CD8-positive, alpha-beta memory T cell (primary cell): ENCODE measurements at regions not wholly inside any gene's neighbourhood (a gene's known extent, or its start where the extent isn't known, plus 50 kb on each side); places are given as distances from the start of the nearest gene placed in this dataset.

Experiments used
- CTCF ChIA-PET: fragments of 350-600 bp; sonication (Branson Sonifier 250); formaldehyde crosslinking; loops from one replicate; lab custom pipeline; 2021; ENCODE audit warnings: antibody characterized with exemption; lab: Charles Lee
- POLR2A ChIA-PET: fragments of 350-600 bp; sonication (Branson Sonifier 250); formaldehyde crosslinking; loops from one replicate; lab custom pipeline; 2021; ENCODE audit warnings: antibody characterized with exemption; lab: Charles Lee
- DNase-seq, 5 donors: peaks; one replicate each; pipeline versions ENCODE4 v3.0.0 to v3.0.0-alpha.2; 2020 to 2022; ENCODE audit warnings: mixed read lengths in 1 of 5
- H3K27ac ChIP-seq: one replicate; pipeline ENCODE4 v1.7.0; 2013; ENCODE audit warnings: low read depth, mild to moderate bottlenecking, low read length, moderate library complexity
- H3K27me3 ChIP-seq: 2 replicates; pipeline ENCODE4 v1.7.0; 2013; ENCODE audit warnings: low read length, mild to moderate bottlenecking; ENCODE audit not compliant: insufficient read depth, poor library complexity, severe bottlenecking
- H3K36me3 ChIP-seq: 2 replicates; pipeline ENCODE4 v1.7.0; 2013; ENCODE audit warnings: mild to moderate bottlenecking, low read length, moderate library complexity; ENCODE audit not compliant: insufficient read depth
- H3K4me1 ChIP-seq: 2 replicates; pipeline ENCODE4 v1.7.0; 2013; ENCODE audit warnings: mild to moderate bottlenecking, low read length, moderate library complexity; ENCODE audit not compliant: insufficient read depth
- H3K4me3 ChIP-seq: 2 replicates; pipeline ENCODE4 v1.7.0; 2013; ENCODE audit warnings: mild to moderate bottlenecking, low read length
- H3K9me3 ChIP-seq: 2 replicates; pipeline ENCODE4 v1.7.0; 2013; ENCODE audit warnings: mild to moderate bottlenecking, low read length
- H3K27ac Mint-ChIP-seq, 8 donors: one replicate each; pipeline ENCODE4 v1.8.0; 2020 to 2021; ENCODE audit warnings: mixed read lengths in 8 of 8, mild to moderate bottlenecking in 6 of 8, inconsistent platforms in 3 of 8, moderate library complexity in 3 of 8
- H3K27me3 Mint-ChIP-seq, 2 donors: one replicate each; pipeline ENCODE4 v1.8.0; 2020 to 2021; ENCODE audit warnings: mixed read lengths in 2 of 2, mild to moderate bottlenecking in 1 of 2, moderate library complexity in 1 of 2
- H3K36me3 Mint-ChIP-seq, 3 donors: one replicate each; pipeline ENCODE4 v1.8.0; 2020 to 2021; ENCODE audit warnings: mixed read lengths in 3 of 3, inconsistent platforms in 1 of 3, mild to moderate bottlenecking in 1 of 3
- H3K4me1 Mint-ChIP-seq, 3 donors: one replicate each; pipeline ENCODE4 v1.8.0; 2020 to 2021; ENCODE audit warnings: mixed read lengths in 3 of 3, inconsistent platforms in 1 of 3, mild to moderate bottlenecking in 1 of 3
- H3K4me3 Mint-ChIP-seq, 7 donors: one replicate each; pipeline ENCODE4 v1.8.0; 2020 to 2021; ENCODE audit warnings: mixed read lengths in 7 of 7, mild to moderate bottlenecking in 6 of 7, moderate library complexity in 4 of 7, inconsistent platforms in 2 of 7
- H3K9me3 Mint-ChIP-seq, 5 donors: one replicate each; pipeline ENCODE4 v1.8.0; 2020 to 2022; ENCODE audit warnings: mixed read lengths in 5 of 5, mild to moderate bottlenecking in 3 of 5, moderate library complexity in 2 of 5, inconsistent platforms in 1 of 5

DNA sequence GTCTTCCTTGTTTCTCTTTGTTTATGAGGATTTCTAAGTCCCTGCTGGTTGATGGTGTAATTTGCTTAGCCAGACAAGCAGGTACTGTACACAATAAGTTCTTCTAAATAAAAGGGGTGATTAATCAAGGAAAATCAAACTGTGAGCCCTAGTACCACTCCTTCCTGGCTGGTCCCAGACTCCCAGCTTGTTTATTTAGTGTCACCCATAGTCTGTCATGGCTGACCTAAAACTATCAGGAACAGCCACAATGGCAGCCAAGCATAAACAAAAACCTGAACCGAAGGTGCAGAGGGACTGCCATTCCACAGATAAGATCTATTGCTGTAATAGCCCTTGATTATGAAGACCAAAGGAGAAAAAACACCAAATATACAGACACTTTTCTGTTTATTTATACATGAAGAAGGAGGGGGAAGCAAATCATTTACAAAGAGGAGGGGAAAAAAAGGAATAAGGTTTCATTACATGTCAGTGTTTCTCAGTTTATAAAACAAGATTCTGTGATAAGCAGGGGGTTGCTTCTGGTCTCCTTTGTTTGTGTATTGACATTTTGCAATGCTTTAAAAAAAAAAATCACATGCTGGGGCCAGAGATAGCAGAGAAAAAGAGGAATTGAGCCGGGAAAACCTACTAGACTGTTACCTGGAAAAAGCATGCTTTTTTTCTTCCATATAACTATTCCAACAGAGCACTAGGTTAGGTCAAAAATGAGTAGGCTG lies 182.4 kb upstream of the DPH6 start:
- no peak overlapping the region for H3K27ac Mint-ChIP-seq
- no peak for DNase-seq
- H3K4me3 Mint-ChIP-seq, result no peak overlapping the region
- POLR2A ChIA-PET, result no interaction called here
- no peaks in the 10 kb centered on the region for H3K4me1 ChIP-seq
- CTCF ChIA-PET, result no interaction called here
- no peaks in the 10 kb centered on the region for H3K36me3 Mint-ChIP-seq
- H3K4me3 ChIP-seq, result no peak overlapping the region
- no peaks in the 10 kb centered on the region for H3K36me3 ChIP-seq
- H3K27me3 ChIP-seq, result no peaks in the 10 kb centered on the region
- H3K9me3 Mint-ChIP-seq, result peaks cover 0 to 6% (median 0%) of the 10 kb centered on the region in 5 donors
- H3K4me1 Mint-ChIP-seq, result no peaks in the 10 kb centered on the region
- H3K27me3 Mint-ChIP-seq, result peaks cover 1 to 5% of the 10 kb centered on the region in 2 donors
- no peak overlapping the region for H3K27ac ChIP-seq
- H3K9me3 ChIP-seq, result no peaks in the 10 kb centered on the region

DNA sequence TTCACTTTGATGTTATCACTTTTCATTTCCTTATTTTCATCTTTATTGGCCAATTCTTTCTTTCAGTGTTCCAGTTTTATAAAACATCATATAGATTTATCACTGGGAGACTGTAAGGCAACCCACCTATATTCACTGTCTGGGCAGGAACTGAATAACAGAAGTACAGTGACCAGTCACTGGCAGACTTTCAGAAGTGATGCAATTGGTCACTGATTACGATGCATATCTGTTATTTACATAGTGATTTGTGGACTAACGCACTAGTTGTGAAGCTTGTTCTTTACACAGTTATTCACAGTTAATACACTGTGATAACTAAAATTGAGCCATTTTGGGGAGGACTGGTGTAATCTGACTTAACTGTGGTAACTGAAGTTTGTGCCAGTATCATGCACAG lies 190.2 kb upstream of the DPH6 start:
- Mint-ChIP-seq H3K4me3 (no peak overlapping the region), H3K4me1 (no peaks in the 10 kb centered on the region), H3K27me3 (no peaks in the 10 kb centered on the region), H3K9me3 (peaks cover 0 to 7% (median 0%) of the 10 kb centered on the region in 5 donors), H3K27ac (no peak overlapping the region), H3K36me3 (no peaks in the 10 kb centered on the region)
- DNase-seq, result no peak
- H3K9me3 ChIP-seq, result no peaks in the 10 kb centered on the region
- H3K4me3 ChIP-seq, result no peak overlapping the region
- no peak overlapping the region for H3K27ac ChIP-seq
- CTCF ChIA-PET, result no interaction called here
- H3K4me1 ChIP-seq, result no peaks in the 10 kb centered on the region
- no peaks in the 10 kb centered on the region for H3K36me3 ChIP-seq
- no peaks in the 10 kb centered on the region for H3K27me3 ChIP-seq
- POLR2A ChIA-PET, result no interaction called here

DNA sequence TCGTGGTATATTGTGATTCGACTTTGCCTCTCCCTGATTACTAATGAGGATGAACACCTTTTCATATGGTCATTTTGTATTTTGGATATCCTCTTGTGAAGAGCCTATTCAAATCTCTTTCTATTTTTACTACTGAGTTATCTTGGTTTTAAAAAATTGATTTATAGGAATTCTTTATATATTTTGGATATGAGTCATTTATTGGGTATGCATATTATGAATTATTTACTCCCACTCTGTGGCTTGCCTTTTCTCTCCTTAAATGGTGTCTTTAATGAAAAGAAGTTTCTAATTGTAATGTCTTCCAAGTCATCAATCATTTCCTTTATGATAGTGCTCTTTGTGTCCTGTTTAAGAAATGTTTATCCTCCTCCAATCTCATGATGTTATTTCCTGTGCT lies 191.5 kb upstream of the DPH6 start:
- CTCF ChIA-PET, result no interaction called here
- no peak overlapping the region for H3K4me3 Mint-ChIP-seq
- peaks cover 0 to 7% (median 0%) of the 10 kb centered on the region in 5 donors for H3K9me3 Mint-ChIP-seq
- no peak for DNase-seq
- H3K27ac Mint-ChIP-seq, result no peak overlapping the region
- H3K4me1 Mint-ChIP-seq, result no peaks in the 10 kb centered on the region
- Histone ChIP-seq H3K36me3 (no peaks in the 10 kb centered on the region), H3K27ac (no peak overlapping the region), H3K4me3 (no peak overlapping the region), H3K27me3 (no peaks in the 10 kb centered on the region), H3K4me1 (no peaks in the 10 kb centered on the region), H3K9me3 (no peaks in the 10 kb centered on the region)
- no peaks in the 10 kb centered on the region for H3K36me3 Mint-ChIP-seq
- H3K27me3 Mint-ChIP-seq, result peaks cover 0 to under 1% of the 10 kb centered on the region in 2 donors
- POLR2A ChIA-PET, result no interaction called here

DNA sequence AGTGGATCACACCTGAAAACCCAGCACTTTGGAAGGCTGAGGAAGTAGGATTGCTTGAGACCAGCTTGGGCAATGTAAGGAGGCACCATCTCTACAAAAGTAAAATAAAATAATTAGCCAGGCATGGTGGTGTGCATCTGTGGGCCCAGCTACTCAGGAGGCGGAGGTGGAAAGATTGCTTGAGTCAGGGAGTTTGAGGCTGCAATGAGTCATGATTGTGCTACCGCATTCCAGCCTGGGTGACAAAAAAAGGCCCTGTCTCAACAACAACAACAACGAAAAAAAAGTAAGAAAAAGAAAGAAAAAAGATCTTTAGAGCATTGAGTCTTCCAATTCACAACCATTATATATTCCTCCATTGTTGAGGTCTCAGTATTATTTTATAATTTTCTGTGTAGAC lies 192.4 kb upstream of the DPH6 start:
- CTCF ChIA-PET, result no interaction called here
- Mint-ChIP-seq H3K4me1 (no peaks in the 10 kb centered on the region), H3K27ac (no peak overlapping the region), H3K36me3 (no peaks in the 10 kb centered on the region), H3K4me3 (no peak overlapping the region), H3K27me3 (peaks cover 0 to 2% of the 10 kb centered on the region in 2 donors), H3K9me3 (peaks cover 0 to 7% (median 0%) of the 10 kb centered on the region in 5 donors)
- no peaks in the 10 kb centered on the region for H3K9me3 ChIP-seq
- H3K36me3 ChIP-seq, result no peaks in the 10 kb centered on the region
- H3K27me3 ChIP-seq, result no peaks in the 10 kb centered on the region
- no peaks in the 10 kb centered on the region for H3K4me1 ChIP-seq
- H3K4me3 ChIP-seq, result no peak overlapping the region
- POLR2A ChIA-PET, result no interaction called here
- H3K27ac ChIP-seq, result no peak overlapping the region
- DNase-seq, result no peak

DNA sequence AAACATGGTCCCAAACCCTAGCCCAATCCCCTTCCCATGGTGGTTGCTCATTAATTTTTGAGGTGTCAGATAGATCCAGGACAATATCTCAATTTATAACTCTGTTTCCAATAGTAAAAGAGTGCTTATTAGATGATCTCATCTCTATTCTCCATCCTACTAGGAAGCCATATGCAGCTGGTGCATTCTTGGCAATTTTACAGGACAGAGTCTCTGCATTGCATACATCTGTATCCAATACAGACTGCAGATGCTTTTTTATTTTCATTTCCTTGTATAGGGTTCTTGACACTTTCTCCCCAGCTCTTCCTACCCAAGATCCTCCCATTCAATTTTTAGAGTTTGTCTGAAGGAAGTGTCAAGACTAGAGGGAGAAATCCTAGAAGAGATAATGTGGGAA lies 194.8 kb upstream of the DPH6 start:
- H3K9me3 ChIP-seq, result no peaks in the 10 kb centered on the region
- Mint-ChIP-seq H3K36me3 (no peaks in the 10 kb centered on the region), H3K4me3 (no peak overlapping the region), H3K27ac (no peak overlapping the region), H3K9me3 (peaks cover 0 to 7% (median 0%) of the 10 kb centered on the region in 5 donors), H3K4me1 (no peaks in the 10 kb centered on the region), H3K27me3 (peaks cover 2 to 5% of the 10 kb centered on the region in 2 donors)
- no peak overlapping the region for H3K4me3 ChIP-seq
- no peak for DNase-seq
- no peaks in the 10 kb centered on the region for H3K27me3 ChIP-seq
- H3K27ac ChIP-seq, result no peak overlapping the region
- POLR2A ChIA-PET, result no interaction called here
- CTCF ChIA-PET, result interaction anchor here (1.4 kb wide), 1 partner anchor 11 kb away, joined by 3 read pairs; no protein-coding TSS in a partner anchor
- H3K4me1 ChIP-seq, result no peaks in the 10 kb centered on the region
- no peaks in the 10 kb centered on the region for H3K36me3 ChIP-seq

DNA sequence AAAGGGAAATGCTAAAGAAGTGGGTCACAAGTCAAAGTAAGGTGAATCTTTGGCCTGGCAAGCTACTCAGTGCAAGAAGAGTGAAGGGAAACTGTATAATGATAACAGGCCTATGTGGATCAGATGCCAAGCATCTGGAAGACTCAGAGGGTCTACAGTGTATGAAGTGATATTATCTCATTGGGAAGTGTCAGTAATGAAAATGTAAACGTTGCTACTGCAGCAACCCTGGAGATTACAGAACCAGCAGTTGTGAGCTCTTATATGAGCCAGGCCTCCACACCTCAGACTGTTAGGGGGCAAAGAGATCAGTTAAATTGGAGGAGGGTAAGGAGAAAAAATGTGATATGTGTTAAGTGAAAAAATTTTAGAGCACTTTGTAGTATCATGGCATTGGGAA lies 195.4 kb upstream of the DPH6 start:
- no peaks in the 10 kb centered on the region for H3K36me3 ChIP-seq
- no peak overlapping the region for H3K4me3 ChIP-seq
- Mint-ChIP-seq H3K36me3 (no peaks in the 10 kb centered on the region), H3K9me3 (peaks cover 0 to 7% (median 0%) of the 10 kb centered on the region in 5 donors), H3K27ac (no peak overlapping the region), H3K4me1 (no peaks in the 10 kb centered on the region), H3K27me3 (peaks cover 5 to 8% of the 10 kb centered on the region in 2 donors), H3K4me3 (no peak overlapping the region)
- no peaks in the 10 kb centered on the region for H3K27me3 ChIP-seq
- POLR2A ChIA-PET, result no interaction called here
- H3K4me1 ChIP-seq, result no peaks in the 10 kb centered on the region
- CTCF ChIA-PET, result interaction anchor here (1.4 kb wide), 1 partner anchor 10 kb away, joined by 3 read pairs; no protein-coding TSS in a partner anchor
- H3K9me3 ChIP-seq, result no peaks in the 10 kb centered on the region
- DNase-seq, result no peak
- no peak overlapping the region for H3K27ac ChIP-seq

DNA sequence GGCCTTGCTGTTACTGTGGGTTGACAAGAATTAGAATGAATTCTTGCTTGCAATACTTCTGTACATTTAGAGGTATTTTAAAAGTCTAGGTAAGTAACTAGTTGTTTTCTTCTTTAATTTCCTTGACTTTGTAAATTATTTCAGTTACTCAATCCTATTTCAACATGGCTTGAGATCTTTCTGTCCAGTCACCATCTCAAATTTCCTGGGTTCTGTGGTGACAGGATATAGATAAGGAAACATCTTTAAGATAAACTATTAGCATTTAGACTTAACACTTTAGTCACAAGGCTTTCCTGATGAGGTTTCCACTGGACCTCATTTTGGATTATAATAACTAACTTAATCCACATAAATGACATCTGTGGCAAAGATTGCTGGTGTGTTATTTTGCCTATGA lies 195.9 kb upstream of the DPH6 start:
- no peaks in the 10 kb centered on the region for H3K4me1 Mint-ChIP-seq
- H3K4me3 Mint-ChIP-seq, result no peak overlapping the region
- Histone ChIP-seq H3K4me3 (no peak overlapping the region), H3K27me3 (no peaks in the 10 kb centered on the region), H3K4me1 (no peaks in the 10 kb centered on the region), H3K36me3 (no peaks in the 10 kb centered on the region), H3K27ac (no peak overlapping the region), H3K9me3 (no peaks in the 10 kb centered on the region)
- DNase-seq, result no peak
- H3K9me3 Mint-ChIP-seq, result peaks cover 0 to 7% (median 0%) of the 10 kb centered on the region in 5 donors
- no peak overlapping the region for H3K27ac Mint-ChIP-seq
- peaks cover 5 to 8% of the 10 kb centered on the region in 2 donors for H3K27me3 Mint-ChIP-seq
- ChIA-PET POLR2A (no interaction called here), CTCF (interaction anchor here (1.4 kb wide), 1 partner anchor 10 kb away, joined by 3 read pairs; no protein-coding TSS in a partner anchor)
- H3K36me3 Mint-ChIP-seq, result no peaks in the 10 kb centered on the region

DNA sequence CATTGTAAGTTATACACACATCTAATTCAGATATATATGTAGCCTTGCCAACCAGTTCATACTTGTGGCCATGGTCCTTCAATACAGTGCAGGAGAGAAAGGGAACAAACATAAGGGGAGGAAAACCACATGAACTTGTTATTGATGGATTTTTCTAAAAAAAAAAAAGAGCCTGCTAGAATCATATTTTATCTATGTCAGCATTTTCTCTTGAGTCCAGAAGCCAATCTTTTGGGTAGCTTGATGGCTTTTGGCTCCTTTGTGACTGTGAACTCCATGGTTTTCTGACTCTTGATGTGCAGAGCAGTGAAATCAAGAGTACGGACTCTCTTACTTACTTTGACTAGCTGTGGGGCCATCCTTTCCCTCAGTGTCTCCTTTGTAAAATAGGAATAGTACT lies 197.4 kb upstream of the DPH6 start:
- CTCF ChIA-PET, result no interaction called here
- no peak overlapping the region for H3K27ac ChIP-seq
- H3K4me3 ChIP-seq, result no peak overlapping the region
- Mint-ChIP-seq H3K36me3 (no peaks in the 10 kb centered on the region), H3K4me3 (no peak overlapping the region), H3K27ac (no peak overlapping the region), H3K9me3 (peaks cover 0 to 4% (median 0%) of the 10 kb centered on the region in 5 donors), H3K27me3 (peaks cover 5 to 8% of the 10 kb centered on the region in 2 donors), H3K4me1 (no peaks in the 10 kb centered on the region)
- no peak for DNase-seq
- no peaks in the 10 kb centered on the region for H3K36me3 ChIP-seq
- H3K9me3 ChIP-seq, result no peaks in the 10 kb centered on the region
- POLR2A ChIA-PET, result no interaction called here
- H3K4me1 ChIP-seq, result no peaks in the 10 kb centered on the region
- no peaks in the 10 kb centered on the region for H3K27me3 ChIP-seq
